Prostate gland (tissue), 2 donors: ENCODE measurements at regions not wholly inside any gene's neighbourhood (a gene's known extent, or its start where the extent isn't known, plus 50 kb on each side); places are given as distances from the start of the nearest gene placed in this dataset.
A peak's percentile ranks its signal among the peaks of the same experiment; 100 is the strongest.

ENCODE experiments used
- DNase-seq: peaks from one replicate; pipeline ENCODE4 v3.0.0-alpha.2; 2019; ENCODE audit warnings: low spot score
- H3K27ac ChIP-seq, 2 donors: fragments of 200-600 bp; sonication (generic); 2 replicates each; pipeline ENCODE4 v1.5.1; 2017 to 2019
- H3K27me3 ChIP-seq: fragments of 200-600 bp; sonication (generic); replicated peaks from 2 replicates; pipeline ENCODE4 v1.5.1; 2019; ENCODE audit not compliant: insufficient read depth
- H3K36me3 ChIP-seq, 2 donors: fragments of 200-600 bp; sonication (generic); 1 replicate in 1 of 2; 2 replicates in 1 of 2; pipeline versions ENCODE4 v1.5.1 to v1.8.1; 2017 to 2019
- H3K4me1 ChIP-seq: fragments of 200-600 bp; sonication (generic); replicated peaks from 2 replicates; pipeline ENCODE4 v1.5.1; 2019
- H3K4me3 ChIP-seq, 2 donors: fragments of 200-600 bp; sonication (generic); 2 replicates each; pipeline ENCODE4 v1.5.1; 2017 to 2019
- H3K9me3 ChIP-seq: fragments of 200-600 bp; sonication (generic); 2 replicates; pipeline ENCODE4 v1.5.1; 2017
- CTCF ChIP-seq, 4 experiments: fragments of 200-600 bp in 2 of 4; fragments of 450-650 bp in 2 of 4; sonication (generic) in 2 of 4; IDR thresholded peaks; 1 replicate in 3 of 4; 2 replicates in 1 of 4; pipeline ENCODE4 v1.5.1; 2016 to 2019; ENCODE audit warnings: antibody characterized with exemption in 4 of 4, mild to moderate bottlenecking in 2 of 4, moderate library complexity in 2 of 4
- POLR2A ChIP-seq: fragments of 450-650 bp; IDR thresholded peaks from one replicate; pipeline ENCODE4 v1.6.1; 2016; ENCODE audit warnings: antibody characterized with exemption, mild to moderate bottlenecking
- POLR2AphosphoS5 ChIP-seq: sonication (generic); formaldehyde crosslinking; IDR thresholded peaks from one replicate; pipeline ENCODE4 v1.6.1; 2017; ENCODE audit warnings: antibody characterized with exemption
- WGBS: methylation state at CpG from one replicate; pipeline ENCODE4 v1.1.5; 2018; 5-methylcytosine and 5-hydroxymethylcytosine counted together
- intact Hi-C: fragments of 100-400 bp; cut with DNase I; formaldehyde crosslinking; loops from one replicate; pipeline ENCODE4 v1.14.2; 2022

GRCh38 chr6:120853489-120853888 lies 480.8 kb downstream of the TBC1D32 start:
- no peaks in the 10 kb centered on the region for H3K27me3 ChIP-seq
- H3K36me3 ChIP-seq: no peaks in the 10 kb centered on the region
- 20% methylated on average over 2 of the region's 2 CpGs for WGBS
- H3K27ac ChIP-seq: no peak overlapping the region
- intact Hi-C loops: no loop called here
- no peak overlapping the region for H3K4me3 ChIP-seq
- H3K4me1 ChIP-seq: no peaks in the 10 kb centered on the region
- DNase-seq: no peak
- no peaks in the 10 kb centered on the region for H3K9me3 ChIP-seq
- no peak for TF ChIP-seq CTCF (IDR thresholded peaks at IDR 0.05)
- TF ChIP-seq POLR2AphosphoS5: no peak
- no peak for TF ChIP-seq POLR2A

GRCh38 chr6:120852293-120852849 lies 481.9 kb downstream of the TBC1D32 start:
- Histone ChIP-seq H3K4me1 (no peaks in the 10 kb centered on the region), H3K9me3 (no peaks in the 10 kb centered on the region), H3K36me3 (no peaks in the 10 kb centered on the region), H3K27me3 (no peaks in the 10 kb centered on the region), H3K27ac (no peak overlapping the region), H3K4me3 (no peak overlapping the region)
- no peak for DNase-seq
- intact Hi-C loops: no loop called here
- TF ChIP-seq CTCF (IDR thresholded peaks at IDR 0.05) (no peak), POLR2A (no peak), POLR2AphosphoS5 (no peak)
- WGBS: 0% methylated on average over 1 of the region's 1 CpG

GRCh38 chr6:120826253-120826652 lies 508.0 kb downstream of the TBC1D32 start:
- intact Hi-C loops: no loop called here
- Histone ChIP-seq H3K27me3 (no peaks in the 10 kb centered on the region), H3K4me3 (no peak overlapping the region), H3K27ac (no peak overlapping the region), H3K9me3 (no peaks in the 10 kb centered on the region), H3K36me3 (no peaks in the 10 kb centered on the region), H3K4me1 (no peaks in the 10 kb centered on the region)
- 44% methylated on average over 2 of the region's 2 CpGs for WGBS
- DNase-seq: peak; percentile 20
- peak in 3 of 4 experiments; percentile 33 to 58 (median 48) for TF ChIP-seq CTCF (IDR thresholded peaks at IDR 0.05)
- no peak for TF ChIP-seq POLR2A
- TF ChIP-seq POLR2AphosphoS5: no peak

GRCh38 chr6:120816794-120817193 lies 517.5 kb downstream of the TBC1D32 start:
- DNase-seq: no peak
- Histone ChIP-seq H3K36me3 (no peaks in the 10 kb centered on the region), H3K4me1 (no peaks in the 10 kb centered on the region), H3K27me3 (no peaks in the 10 kb centered on the region), H3K4me3 (no peak overlapping the region), H3K9me3 (no peaks in the 10 kb centered on the region), H3K27ac (no peak overlapping the region)
- no peak for TF ChIP-seq POLR2A
- TF ChIP-seq POLR2AphosphoS5: no peak
- TF ChIP-seq CTCF (IDR thresholded peaks at IDR 0.05): no peak
- intact Hi-C loops: no loop called here

- 73% methylated on average over 3 of the region's 3 CpGs for WGBS
- H3K27ac ChIP-seq: no peak overlapping the region
- no peak for TF ChIP-seq CTCF (IDR thresholded peaks at IDR 0.05)
- no peak for TF ChIP-seq POLR2AphosphoS5
- TF ChIP-seq POLR2A: no peak
- H3K9me3 ChIP-seq: no peaks in the 10 kb centered on the region
- intact Hi-C loops: no loop called here
- H3K27me3 ChIP-seq: no peaks in the 10 kb centered on the region
- DNase-seq: no peak
- no peak overlapping the region for H3K4me3 ChIP-seq
- no peaks in the 10 kb centered on the region for H3K36me3 ChIP-seq
- H3K4me1 ChIP-seq: no peaks in the 10 kb centered on the region
Observed at GRCh38 chr6:120805276-120805675, 529.0 kb downstream of the TBC1D32 start.
